Parathyroid adenoma (tissue), 2 donors: ENCODE measurements at regions not wholly inside any gene's neighbourhood (a gene's known extent, or its start where the extent isn't known, plus 50 kb on each side); places are given as distances from the start of the nearest gene placed in this dataset.

Experiments used
- H2AFZ ChIP-seq: fragments of 300-600 bp; sonication (generic); one replicate; pipeline ENCODE4 v1.7.0; 2017; ENCODE audit warnings: antibody characterized with exemption, mild to moderate bottlenecking
- H3K27ac ChIP-seq: fragments of 300-600 bp; sonication (generic); one replicate; pipeline ENCODE4 v1.7.0; 2017
- H3K27me3 ChIP-seq: fragments of 300-600 bp; sonication (generic); one replicate; pipeline ENCODE4 v1.7.0; 2017; ENCODE audit warnings: low read length; ENCODE audit not compliant: control insufficient read depth, insufficient read depth
- H3K36me3 ChIP-seq: fragments of 300-600 bp; sonication (generic); one replicate; pipeline ENCODE4 v1.7.0; 2017; ENCODE audit warnings: low read length; ENCODE audit not compliant: control insufficient read depth, insufficient read depth
- H3K4me1 ChIP-seq: fragments of 300-600 bp; sonication (generic); one replicate; pipeline ENCODE4 v1.7.0; 2017; ENCODE audit warnings: control low read depth
- H3K4me2 ChIP-seq: fragments of 300-600 bp; sonication (generic); one replicate; pipeline ENCODE4 v1.7.0; 2017; ENCODE audit warnings: low read length
- H3K4me3 ChIP-seq: fragments of 300-600 bp; sonication (generic); one replicate; pipeline ENCODE4 v1.7.0; 2017; ENCODE audit warnings: low read depth, low read length
- H3K79me2 ChIP-seq: fragments of 300-600 bp; sonication (generic); one replicate; pipeline ENCODE4 v1.7.0; 2017; ENCODE audit warnings: control low read depth
- H3K9ac ChIP-seq: fragments of 300-600 bp; sonication (generic); one replicate; pipeline ENCODE4 v1.7.0; 2017; ENCODE audit warnings: mild to moderate bottlenecking
- H3K9me3 ChIP-seq: fragments of 300-600 bp; sonication (generic); one replicate; pipeline ENCODE4 v1.7.0; 2017; ENCODE audit warnings: low read length; ENCODE audit not compliant: control insufficient read depth
- CTCF ChIP-seq: fragments of 300-600 bp; sonication (generic); IDR thresholded peaks from one replicate; pipeline ENCODE4 v1.7.0; 2017; ENCODE audit warnings: antibody characterized with exemption, mild to moderate bottlenecking
- donor health status: primary hyperparathyroidism.

- Histone ChIP-seq H2AFZ (no peak overlapping the region), H3K4me1 (no peaks in the 10 kb centered on the region), H3K36me3 (no peaks in the 10 kb centered on the region), H3K27ac (no peak overlapping the region), H3K4me2 (no peak overlapping the region), H3K27me3 (no peaks in the 10 kb centered on the region), H3K79me2 (no peaks in the 10 kb centered on the region), H3K9ac (no peak overlapping the region), H3K9me3 (no peaks in the 10 kb centered on the region), H3K4me3 (no peak overlapping the region)
- no peak for TF ChIP-seq CTCF
Observed at GRCh38 chr2:58434692-58435091, 193.6 kb upstream of the FANCL start.

- no peak overlapping the region for H2AFZ ChIP-seq
- no peaks in the 10 kb centered on the region for H3K27me3 ChIP-seq
- H3K4me1 ChIP-seq = no peaks in the 10 kb centered on the region
- no peak overlapping the region for H3K4me2 ChIP-seq
- no peak overlapping the region for H3K4me3 ChIP-seq
- no peak for TF ChIP-seq CTCF
- H3K9me3 ChIP-seq = no peaks in the 10 kb centered on the region
- no peaks in the 10 kb centered on the region for H3K36me3 ChIP-seq
- no peak overlapping the region for H3K9ac ChIP-seq
- H3K79me2 ChIP-seq = no peaks in the 10 kb centered on the region
- H3K27ac ChIP-seq = no peak overlapping the region
Observed at GRCh38 chr2:58432491-58433170, 191.5 kb upstream of the FANCL start.

GRCh38 chr2:58429014-58429875 lies 188.1 kb upstream of the FANCL start:
- no peak for TF ChIP-seq CTCF
- Histone ChIP-seq H3K27ac (peak overlapping the region; percentile 71), H3K4me1 (peaks cover 3% of the 10 kb centered on the region), H3K9me3 (no peaks in the 10 kb centered on the region), H3K36me3 (no peaks in the 10 kb centered on the region), H3K9ac (no peak overlapping the region), H3K4me2 (peak overlapping the region; percentile 55), H2AFZ (peak overlapping the region; percentile 71), H3K4me3 (no peak overlapping the region), H3K27me3 (no peaks in the 10 kb centered on the region), H3K79me2 (no peaks in the 10 kb centered on the region)

- H2AFZ ChIP-seq = peak overlapping the region; percentile 98
- peaks cover 3% of the 10 kb centered on the region for H3K4me1 ChIP-seq
- peak overlapping the region; percentile 79 for H3K9ac ChIP-seq
- no peaks in the 10 kb centered on the region for H3K36me3 ChIP-seq
- no peak for TF ChIP-seq CTCF
- no peaks in the 10 kb centered on the region for H3K27me3 ChIP-seq
- H3K27ac ChIP-seq = peak overlapping the region; percentile 94
- peak overlapping the region; percentile 56 for H3K4me3 ChIP-seq
- H3K4me2 ChIP-seq = peak overlapping the region; percentile 76
- H3K9me3 ChIP-seq = no peaks in the 10 kb centered on the region
- H3K79me2 ChIP-seq = no peaks in the 10 kb centered on the region
Observed at GRCh38 chr2:58428096-58429013, 187.2 kb upstream of the FANCL start.
